GM12873 (cell line): ENCODE measurements at regions not wholly inside any gene's neighbourhood (a gene's known extent, or its start where the extent isn't known, plus 50 kb on each side); places are given as distances from the start of the nearest gene placed in this dataset.

Experiments
- TF ChIP-seq, protein P1 (sequence below): IDR thresholded peaks from 2 replicates; pipeline ENCODE4 v1.5.1; 2012; ENCODE audit warnings: low read depth, mild to moderate bottlenecking, moderate library complexity, low read length, control low read depth; ENCODE audit not compliant: insufficient read depth; ENCODE audit errors: missing control alignments

GRCh38 chr9:34797367-34797766, 87.4 kb upstream of the CCL21 start:
- TF ChIP-seq, protein P1, sequence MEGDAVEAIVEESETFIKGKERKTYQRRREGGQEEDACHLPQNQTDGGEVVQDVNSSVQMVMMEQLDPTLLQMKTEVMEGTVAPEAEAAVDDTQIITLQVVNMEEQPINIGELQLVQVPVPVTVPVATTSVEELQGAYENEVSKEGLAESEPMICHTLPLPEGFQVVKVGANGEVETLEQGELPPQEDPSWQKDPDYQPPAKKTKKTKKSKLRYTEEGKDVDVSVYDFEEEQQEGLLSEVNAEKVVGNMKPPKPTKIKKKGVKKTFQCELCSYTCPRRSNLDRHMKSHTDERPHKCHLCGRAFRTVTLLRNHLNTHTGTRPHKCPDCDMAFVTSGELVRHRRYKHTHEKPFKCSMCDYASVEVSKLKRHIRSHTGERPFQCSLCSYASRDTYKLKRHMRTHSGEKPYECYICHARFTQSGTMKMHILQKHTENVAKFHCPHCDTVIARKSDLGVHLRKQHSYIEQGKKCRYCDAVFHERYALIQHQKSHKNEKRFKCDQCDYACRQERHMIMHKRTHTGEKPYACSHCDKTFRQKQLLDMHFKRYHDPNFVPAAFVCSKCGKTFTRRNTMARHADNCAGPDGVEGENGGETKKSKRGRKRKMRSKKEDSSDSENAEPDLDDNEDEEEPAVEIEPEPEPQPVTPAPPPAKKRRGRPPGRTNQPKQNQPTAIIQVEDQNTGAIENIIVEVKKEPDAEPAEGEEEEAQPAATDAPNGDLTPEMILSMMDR: no peak

DNA sequence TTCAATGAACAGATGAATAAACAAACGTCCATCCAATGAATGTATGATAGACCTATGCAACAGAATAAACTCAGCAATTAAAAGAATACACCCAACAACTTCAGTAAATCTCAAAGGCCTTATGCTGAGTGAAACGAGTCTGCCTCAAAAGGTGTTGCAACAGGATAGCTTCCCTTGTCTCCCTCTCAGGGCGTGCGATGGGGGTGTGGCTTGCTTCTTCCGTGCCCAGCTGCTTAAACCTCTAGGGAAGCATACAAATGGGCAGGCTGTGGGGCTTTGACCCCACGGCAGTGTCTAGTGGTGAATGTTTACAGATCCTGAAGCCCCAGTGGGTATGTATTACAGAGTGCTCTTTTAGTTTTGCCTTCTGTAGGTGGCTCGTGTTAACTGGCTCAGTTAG, 87.0 kb upstream of the CCL21 start:
- TF ChIP-seq, protein P1: no peak

- TF ChIP-seq, protein P1: no peak
Observed at GRCh38 chr9:34793428-34793827, 83.5 kb upstream of the CCL21 start.

DNA sequence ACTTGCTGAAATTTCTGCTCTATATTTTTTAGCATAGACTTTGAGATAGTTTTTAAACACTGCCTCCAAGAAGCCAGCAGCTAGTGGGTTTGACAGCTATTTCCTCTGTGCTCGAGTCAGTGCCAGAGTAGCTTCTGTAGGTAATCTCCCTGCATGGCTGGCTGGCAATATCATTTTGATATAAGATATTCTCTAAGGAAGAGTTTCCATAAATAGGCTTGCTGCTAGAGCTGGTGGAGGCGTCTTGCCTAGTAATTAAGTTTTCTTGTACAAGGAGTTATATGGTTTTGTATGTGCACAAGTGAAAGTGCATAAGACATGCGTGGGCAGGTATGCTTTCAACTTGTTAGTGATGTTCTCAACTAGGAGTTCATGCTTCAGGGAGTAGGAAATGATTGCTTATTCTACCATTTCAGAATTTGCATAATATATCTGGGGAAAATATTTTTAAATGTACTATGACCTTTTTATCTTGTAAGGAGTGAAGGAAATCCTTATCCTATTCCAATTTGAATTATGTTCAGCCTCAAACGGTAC, 74.1 kb upstream of the CCL21 start:
- TF ChIP-seq, protein P1: no peak

- TF ChIP-seq, protein P1: no peak
Observed at GRCh38 chr9:34782372-34782771, 72.4 kb upstream of the CCL21 start.

GRCh38 chr9:34777666-34778065, 67.7 kb upstream of the CCL21 start:
- TF ChIP-seq, protein P1: no peak

GRCh38 chr9:34773955-34774354, 64.0 kb upstream of the CCL21 start:
- TF ChIP-seq, protein P1: no peak
